ENCODE measurements at regions not wholly inside any gene's neighbourhood (a gene's known extent, or its start where the extent isn't known, plus 50 kb on each side); places are given as distances from the start of the nearest gene placed in this dataset.
A peak's percentile ranks its signal among the peaks of the same experiment; 100 is the strongest.

DNA sequence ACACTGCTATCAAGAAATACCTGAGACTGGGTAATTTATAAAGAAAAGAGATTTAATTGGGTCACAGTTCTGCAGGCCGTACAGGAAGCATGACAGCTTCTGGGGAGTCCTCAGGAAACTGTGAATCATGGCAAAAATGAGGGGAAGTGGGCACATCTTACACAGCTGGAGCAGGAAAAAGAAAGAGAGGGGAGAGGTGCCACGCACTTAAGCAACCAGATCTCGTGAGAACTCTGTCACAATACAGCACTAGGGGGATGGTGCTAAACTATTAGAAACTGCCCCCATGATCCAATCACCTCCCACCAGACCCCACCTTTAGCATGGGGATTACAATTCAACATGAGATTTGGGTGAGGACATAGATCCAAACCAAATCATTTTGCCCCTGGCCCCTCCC, 105.5 kb upstream of the CPLX2 start:
- no peak for DNase-seq (ENCODE audit: low read depth, low spot score)

DNA sequence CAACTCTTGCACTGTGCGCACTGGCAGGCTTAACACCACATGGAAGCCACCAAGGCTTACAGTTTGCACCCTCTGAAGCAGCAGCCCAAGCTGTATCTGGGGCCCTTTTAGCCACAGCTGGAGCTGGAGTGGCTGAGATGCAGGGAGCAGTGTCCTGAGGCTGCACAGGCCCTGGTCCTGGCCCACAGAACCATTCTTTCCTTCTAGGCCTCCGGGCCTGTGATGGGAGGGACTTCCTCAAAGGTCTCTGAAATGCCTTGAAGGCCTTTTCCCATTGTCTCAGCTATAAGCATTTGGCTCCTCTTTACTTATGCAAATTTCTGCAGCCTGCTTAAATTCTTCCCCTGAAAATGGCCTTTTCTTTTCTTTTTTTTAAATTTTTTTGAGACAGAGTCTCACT, 104.4 kb upstream of the CPLX2 start:
- DNase-seq (ENCODE audit: low read depth, low spot score) = no peak

- peak; percentile 4 for DNase-seq (ENCODE audit: low read depth, low spot score)
These were observed 98.4 kb upstream of the CPLX2 start for GRCh38 chr5:175772747-175773533.

GRCh38 chr5:175773534-175774070, 97.8 kb upstream of the CPLX2 start:
- DNase-seq (ENCODE audit: low read depth, low spot score) = no peak

- DNase-seq (ENCODE audit: low read depth, low spot score) = no peak
These were observed 96.0 kb upstream of the CPLX2 start for GRCh38 chr5:175775416-175775815.

DNA sequence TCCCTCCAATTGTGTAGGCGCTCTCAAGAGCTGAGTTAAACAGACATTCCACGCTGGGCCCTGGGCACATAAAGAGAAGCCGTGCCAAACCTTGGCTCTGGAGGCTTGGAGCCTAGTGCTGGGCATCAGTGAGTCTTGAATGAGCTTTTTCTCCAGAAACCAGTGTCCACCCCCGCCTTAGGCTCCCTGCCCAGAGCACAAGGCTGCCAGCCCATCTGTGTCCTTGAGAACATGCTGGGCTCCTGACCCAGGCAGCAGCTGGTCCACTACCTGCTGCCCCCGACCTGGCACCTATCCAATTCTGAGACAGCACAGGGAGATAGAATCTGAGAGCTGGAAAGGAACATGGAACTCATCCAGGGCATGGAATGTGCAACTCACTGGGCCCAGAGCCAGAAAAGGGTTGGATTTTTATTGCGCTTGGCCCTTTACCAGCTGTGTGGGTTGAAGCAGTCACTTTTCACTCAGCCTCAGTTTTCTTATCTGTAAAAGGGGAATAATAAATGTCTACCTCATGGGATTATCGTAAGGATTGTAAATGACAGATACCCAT, 92.4 kb upstream of the CPLX2 start:
- DNase-seq (ENCODE audit: low read depth, low spot score) = peak; percentile 23

DNA sequence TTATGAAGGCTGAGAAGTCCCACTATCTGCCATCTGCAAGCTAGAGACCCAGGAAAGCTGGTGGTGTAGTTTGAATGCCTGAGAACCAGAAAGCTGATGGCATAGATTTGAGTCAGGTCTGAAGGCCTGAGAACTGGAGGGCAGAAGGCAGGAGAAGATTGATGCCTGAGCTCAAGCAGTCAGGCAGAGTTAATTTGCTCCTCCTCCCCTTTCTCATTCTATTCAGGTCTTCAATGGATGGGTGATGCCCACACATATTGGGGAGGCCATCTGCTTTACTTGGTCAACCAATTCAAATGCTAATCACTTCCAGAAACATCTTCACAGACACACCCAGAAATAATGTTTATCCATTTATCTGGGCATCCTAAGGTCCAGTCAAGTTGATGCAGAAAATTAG, 87.6 kb upstream of the CPLX2 start:
- DNase-seq (ENCODE audit: low read depth, low spot score) = no peak

- DNase-seq (ENCODE audit: low read depth, low spot score) = no peak
These were observed 87.1 kb upstream of the CPLX2 start for GRCh38 chr5:175784230-175784629.

GRCh38 chr5:175785681-175786080, 85.7 kb upstream of the CPLX2 start:
- no peak for DNase-seq (ENCODE audit: low read depth, low spot score)

DNA sequence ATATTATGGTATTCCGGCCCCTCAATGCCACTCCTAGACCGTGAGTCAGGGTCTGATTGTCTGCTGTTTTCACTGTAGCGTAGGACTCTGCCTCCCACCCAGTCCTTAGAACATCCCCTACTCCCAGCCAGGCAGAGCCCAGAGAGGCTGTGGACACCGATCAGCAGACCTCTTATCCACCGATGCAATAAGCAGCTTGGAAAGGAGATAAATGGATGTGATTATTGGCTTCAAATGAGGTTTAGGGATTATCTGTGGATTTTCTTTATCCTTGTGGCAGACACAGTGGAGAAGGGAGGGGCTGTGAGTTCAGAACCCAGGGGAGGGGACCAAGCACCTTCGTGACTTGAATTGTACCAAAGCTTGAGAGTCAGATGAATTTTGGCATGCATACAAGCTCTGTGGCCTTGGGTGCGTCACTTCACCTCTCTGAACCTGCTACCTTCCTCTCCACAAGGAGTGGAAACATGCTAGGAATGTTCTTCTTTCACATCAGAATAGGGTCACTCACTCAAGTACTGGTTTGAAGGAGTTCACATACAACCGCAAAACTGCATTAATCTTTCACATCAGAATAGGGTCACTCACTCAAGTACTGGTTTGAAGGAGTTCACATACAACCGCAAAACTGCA, 83.1 kb upstream of the CPLX2 start:
- DNase-seq (ENCODE audit: low read depth, low spot score) = no peak

- no peak for DNase-seq (ENCODE audit: low read depth, low spot score)
These were observed 81.7 kb upstream of the CPLX2 start for GRCh38 chr5:175789670-175790069.

DNA sequence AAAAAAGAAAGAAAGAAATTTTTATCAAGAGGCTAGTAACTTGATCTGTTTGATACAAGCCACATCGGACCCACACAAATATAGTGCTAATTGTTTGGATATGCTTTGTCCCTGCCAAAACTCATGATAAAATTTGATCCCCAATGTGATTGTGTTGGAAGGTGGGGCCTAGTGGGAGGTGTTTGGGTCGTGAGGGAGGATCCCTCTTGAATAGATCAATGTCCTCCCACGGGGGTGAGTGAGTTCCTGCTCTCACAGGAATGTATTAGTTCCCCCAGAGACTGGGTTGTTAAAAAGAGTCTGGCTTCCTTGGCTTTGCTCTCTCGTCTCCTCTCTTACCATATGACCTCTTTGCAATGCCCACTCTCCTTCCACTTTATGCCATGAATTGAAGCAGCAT, 80.6 kb upstream of the CPLX2 start:
- DNase-seq (ENCODE audit: low read depth, low spot score) = no peak

DNA sequence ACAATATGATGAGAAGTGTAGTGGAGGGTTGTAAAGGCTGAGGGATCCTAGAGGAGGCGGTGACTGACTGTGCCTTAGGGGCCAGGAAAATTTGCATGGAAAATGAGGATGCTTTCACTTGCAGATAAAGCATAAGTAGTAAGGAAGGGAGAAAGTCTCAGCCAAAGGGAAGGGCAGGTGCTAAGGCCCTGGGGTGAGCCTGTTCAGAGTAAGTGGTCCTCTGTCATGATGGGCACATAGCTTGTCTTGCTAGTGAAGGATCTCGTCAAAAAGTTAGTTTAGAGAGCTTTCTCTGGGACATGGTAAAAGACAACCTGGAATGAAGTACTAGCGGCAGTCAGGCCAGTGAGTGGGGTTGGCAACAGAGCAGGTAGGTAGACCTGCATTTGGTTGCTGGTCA, 75.4 kb upstream of the CPLX2 start:
- no peak for DNase-seq (ENCODE audit: low read depth, low spot score)

GRCh38 chr5:175796536-175797499, 74.6 kb upstream of the CPLX2 start:
- DNase-seq (ENCODE audit: low read depth, low spot score) = peak; percentile 97

GRCh38 chr5:175797521-175798038, 73.8 kb upstream of the CPLX2 start:
- DNase-seq (ENCODE audit: low read depth, low spot score) = no peak

- DNase-seq (ENCODE audit: low read depth, low spot score) = no peak
These were observed 72.8 kb upstream of the CPLX2 start for GRCh38 chr5:175798626-175799025.

DNA sequence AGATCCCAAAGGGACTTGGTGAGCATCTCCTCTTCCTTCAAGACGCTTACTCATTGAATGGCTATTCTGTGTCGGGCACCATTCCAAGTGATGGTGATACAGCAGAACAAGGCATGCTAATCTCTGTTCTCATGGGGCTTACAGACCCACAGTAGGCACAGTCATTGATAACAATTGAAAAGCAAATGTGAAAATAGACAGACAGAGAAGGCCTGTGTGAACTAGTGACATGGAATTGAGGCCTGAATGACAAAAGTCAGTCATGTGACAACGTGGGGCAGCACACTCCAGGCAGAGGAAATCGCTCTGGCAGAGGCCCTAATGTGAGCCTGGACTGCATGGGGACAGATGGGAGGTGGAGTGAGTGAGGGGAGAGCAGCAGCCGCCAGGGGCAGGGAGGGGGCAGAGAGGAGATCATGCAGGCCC, 70.7 kb upstream of the CPLX2 start:
- peak; percentile 17 for DNase-seq (ENCODE audit: low read depth, low spot score)

GRCh38 chr5:175802361-175802760, 69.0 kb upstream of the CPLX2 start:
- DNase-seq (ENCODE audit: low read depth, low spot score) = no peak

GRCh38 chr5:175803254-175803653, 68.1 kb upstream of the CPLX2 start:
- DNase-seq (ENCODE audit: low read depth, low spot score) = no peak

DNA sequence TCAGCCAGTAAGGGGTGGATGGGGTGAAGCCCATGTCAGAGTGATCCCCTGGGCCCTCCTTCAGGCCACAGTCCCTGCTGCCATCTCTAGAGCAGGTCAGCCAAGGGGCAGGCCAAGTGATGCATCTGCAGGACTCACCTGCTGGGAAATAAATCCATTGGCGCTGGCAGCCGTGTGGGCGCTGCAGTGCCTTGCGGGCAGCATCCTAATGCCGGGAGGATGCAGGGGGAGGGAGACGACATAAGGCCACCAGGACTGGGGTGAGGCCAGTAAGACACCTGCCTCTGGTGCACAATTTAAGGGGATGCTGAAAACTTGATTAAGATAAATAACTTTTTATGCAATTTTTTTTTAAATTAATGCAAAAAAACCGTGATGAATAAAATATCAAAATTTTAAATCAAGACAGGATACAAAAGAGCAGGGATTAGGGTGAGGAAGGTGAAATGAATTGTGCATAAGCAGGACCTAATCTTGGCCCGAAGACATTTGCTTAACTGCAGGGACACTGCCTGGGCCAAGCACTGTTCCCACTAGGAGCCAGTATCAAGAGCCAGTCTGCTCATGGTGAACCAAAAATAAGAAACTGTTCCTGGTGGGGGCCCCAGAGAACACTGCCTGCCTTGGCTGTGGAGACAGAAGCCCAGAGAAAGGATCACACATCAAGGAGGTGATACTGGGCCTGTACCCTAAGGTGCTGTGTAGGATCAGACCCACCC, 67.5 kb upstream of the CPLX2 start:
- no peak for DNase-seq (ENCODE audit: low read depth, low spot score)
